Liver (tissue), 3 donors: ENCODE measurements at regions not wholly inside any gene's neighbourhood (a gene's known extent, or its start where the extent isn't known, plus 50 kb on each side); places are given as distances from the start of the nearest gene placed in this dataset.

Experiments used
- ATF3 ChIP-seq: IDR thresholded peaks from 2 replicates; pipeline ENCODE4 v1.6.1; 2016; ENCODE audit warnings: antibody characterized with exemption
- CTCF ChIP-seq: fragments of 150-350 bp; IDR thresholded peaks from 2 replicates; pipeline ENCODE4 v1.5.1; 2017; ENCODE audit warnings: improper control_type of control experiment, low read depth, low read length; ENCODE audit not compliant: missing input control
- EGR1 ChIP-seq, 2 donors: IDR thresholded peaks; 2 replicates each; pipeline ENCODE4 v1.6.1; 2016 to 2018; ENCODE audit warnings: antibody characterized with exemption in 2 of 2, low read depth in 2 of 2
- HNF4A ChIP-seq, 2 donors: conservative IDR thresholded peaks; 2 replicates each; pipeline ENCODE4 v1.6.1; 2016; ENCODE audit warnings: antibody characterized with exemption in 2 of 2, mild to moderate bottlenecking in 2 of 2
- HNF4G ChIP-seq: IDR thresholded peaks from 2 replicates; pipeline ENCODE4 v1.6.1; 2016; ENCODE audit warnings: antibody characterized with exemption
- JUND ChIP-seq, 2 donors: IDR thresholded peaks; 2 replicates each; pipeline ENCODE4 v1.6.1; 2016; ENCODE audit warnings: antibody characterized with exemption in 2 of 2
- MAX ChIP-seq: IDR thresholded peaks from 2 replicates; pipeline ENCODE4 v1.6.1; 2016; ENCODE audit warnings: antibody characterized with exemption
- REST ChIP-seq: IDR thresholded peaks from 2 replicates; pipeline ENCODE4 v1.6.1; 2016; ENCODE audit warnings: antibody characterized with exemption, mild to moderate bottlenecking
- RXRA ChIP-seq, 2 donors: IDR thresholded peaks; 2 replicates each; pipeline ENCODE4 v1.6.1; 2017 to 2018; ENCODE audit warnings: antibody characterized with exemption in 2 of 2, mild to moderate bottlenecking in 1 of 2
- SP1 ChIP-seq: IDR thresholded peaks from 2 replicates; pipeline ENCODE4 v1.6.1; 2018; ENCODE audit warnings: antibody characterized with exemption, mild to moderate bottlenecking
- TAF1 ChIP-seq: conservative IDR thresholded peaks from 2 replicates; pipeline ENCODE4 v1.6.1; 2016; ENCODE audit warnings: antibody characterized with exemption, mild to moderate bottlenecking
- YY1 ChIP-seq: IDR thresholded peaks from 2 replicates; pipeline ENCODE4 v1.6.1; 2016; ENCODE audit warnings: antibody characterized with exemption, mild to moderate bottlenecking
- ZBTB33 ChIP-seq: IDR thresholded peaks from 2 replicates; pipeline ENCODE4 v1.6.1; 2016; ENCODE audit warnings: antibody characterized with exemption
- donor health status: healthy.
- donor health status: healthy.

GRCh38 chr3:162196964-162197363, 700.4 kb downstream of the OTOL1 start:
- no peak for TF ChIP-seq CTCF
- no peak for TF ChIP-seq TAF1
- TF ChIP-seq MAX: no peak
- TF ChIP-seq JUND (IDR thresholded peaks at IDR 0.05): no peak
- no peak for TF ChIP-seq REST
- TF ChIP-seq SP1: no peak
- no peak for TF ChIP-seq ATF3
- no peak for TF ChIP-seq ZBTB33
- TF ChIP-seq HNF4G: no peak
- no peak for TF ChIP-seq YY1
- no peak for TF ChIP-seq RXRA (IDR thresholded peaks at IDR 0.05)
- no peak for TF ChIP-seq HNF4A (conservative IDR thresholded peaks at IDR 0.05)
- no peak for TF ChIP-seq EGR1 (IDR thresholded peaks at IDR 0.05; ENCODE audit: low read depth in 2 of 2)
